ENCODE measurements at regions not wholly inside any gene's neighbourhood (a gene's known extent, or its start where the extent isn't known, plus 50 kb on each side); places are given as distances from the start of the nearest gene placed in this dataset.

- no peak for DNase-seq (ENCODE audit: insufficient read length, low spot score)
- TF ChIP-seq POU2F2 (IDR thresholded peaks at IDR 0.05; ENCODE audit: low read depth, low read length) (no peak), POLR2A (IDR thresholded peaks at IDR 0.05; ENCODE audit: low read depth, low read length) (no peak), SPI1 (IDR thresholded peaks at IDR 0.05; ENCODE audit: low read depth, low read length) (no peak), TAF1 (IDR thresholded peaks at IDR 0.05; ENCODE audit: low read depth, low read length) (no peak), POLR2AphosphoS5 (IDR thresholded peaks at IDR 0.05; ENCODE audit: low read depth, low read length) (no peak), PAX5 (IDR thresholded peaks at IDR 0.05; ENCODE audit: insufficient read depth, low read length, severe bottlenecking) (no peak)
- FAIRE-seq = no peak
Observed at GRCh38 chr18:22783245-22783644, 149.9 kb upstream of the RBBP8 start.

GRCh38 chr18:22783662-22784076 lies 149.5 kb upstream of the RBBP8 start:
- FAIRE-seq (no peak), DNase-seq (ENCODE audit: insufficient read length, low spot score) (no peak)
- TF ChIP-seq POLR2AphosphoS5 (IDR thresholded peaks at IDR 0.05; ENCODE audit: low read depth, low read length) (no peak), POLR2A (IDR thresholded peaks at IDR 0.05; ENCODE audit: low read depth, low read length) (no peak), PAX5 (IDR thresholded peaks at IDR 0.05; ENCODE audit: insufficient read depth, low read length, severe bottlenecking) (no peak), SPI1 (IDR thresholded peaks at IDR 0.05; ENCODE audit: low read depth, low read length) (no peak), POU2F2 (IDR thresholded peaks at IDR 0.05; ENCODE audit: low read depth, low read length) (no peak), TAF1 (IDR thresholded peaks at IDR 0.05; ENCODE audit: low read depth, low read length) (no peak)

- TF ChIP-seq SPI1 (IDR thresholded peaks at IDR 0.05; ENCODE audit: low read depth, low read length) (no peak), POLR2A (IDR thresholded peaks at IDR 0.05; ENCODE audit: low read depth, low read length) (no peak), POLR2AphosphoS5 (IDR thresholded peaks at IDR 0.05; ENCODE audit: low read depth, low read length) (no peak), POU2F2 (IDR thresholded peaks at IDR 0.05; ENCODE audit: low read depth, low read length) (no peak), PAX5 (IDR thresholded peaks at IDR 0.05; ENCODE audit: insufficient read depth, low read length, severe bottlenecking) (no peak), TAF1 (IDR thresholded peaks at IDR 0.05; ENCODE audit: low read depth, low read length) (no peak)
- DNase-seq (ENCODE audit: insufficient read length, low spot score) = no peak
- FAIRE-seq = no peak
Observed at GRCh38 chr18:22789052-22789451, 144.1 kb upstream of the RBBP8 start.

- DNase-seq (ENCODE audit: insufficient read length, low spot score) = no peak
- no peak for FAIRE-seq
- TF ChIP-seq POU2F2 (IDR thresholded peaks at IDR 0.05; ENCODE audit: low read depth, low read length) (no peak), POLR2A (IDR thresholded peaks at IDR 0.05; ENCODE audit: low read depth, low read length) (no peak), SPI1 (IDR thresholded peaks at IDR 0.05; ENCODE audit: low read depth, low read length) (no peak), PAX5 (IDR thresholded peaks at IDR 0.05; ENCODE audit: insufficient read depth, low read length, severe bottlenecking) (no peak), TAF1 (IDR thresholded peaks at IDR 0.05; ENCODE audit: low read depth, low read length) (no peak)
Observed at GRCh38 chr18:22789600-22789999, 143.5 kb upstream of the RBBP8 start.

- no peak for FAIRE-seq
- no peak for DNase-seq (ENCODE audit: insufficient read length, low spot score)
- TF ChIP-seq SPI1 (IDR thresholded peaks at IDR 0.05; ENCODE audit: low read depth, low read length) (peak; percentile 80), PAX5 (IDR thresholded peaks at IDR 0.05; ENCODE audit: insufficient read depth, low read length, severe bottlenecking) (no peak), POLR2AphosphoS5 (IDR thresholded peaks at IDR 0.05; ENCODE audit: low read depth, low read length) (no peak), POU2F2 (IDR thresholded peaks at IDR 0.05; ENCODE audit: low read depth, low read length) (no peak), POLR2A (IDR thresholded peaks at IDR 0.05; ENCODE audit: low read depth, low read length) (no peak), TAF1 (IDR thresholded peaks at IDR 0.05; ENCODE audit: low read depth, low read length) (no peak)
Observed at GRCh38 chr18:22790545-22791309, 142.4 kb upstream of the RBBP8 start.

GRCh38 chr18:22791310-22791610 lies 141.9 kb upstream of the RBBP8 start:
- FAIRE-seq = no peak
- no peak for DNase-seq (ENCODE audit: insufficient read length, low spot score)
- TF ChIP-seq PAX5 (IDR thresholded peaks at IDR 0.05; ENCODE audit: insufficient read depth, low read length, severe bottlenecking) (no peak), TAF1 (IDR thresholded peaks at IDR 0.05; ENCODE audit: low read depth, low read length) (no peak), POU2F2 (IDR thresholded peaks at IDR 0.05; ENCODE audit: low read depth, low read length) (no peak), SPI1 (IDR thresholded peaks at IDR 0.05; ENCODE audit: low read depth, low read length) (no peak), POLR2AphosphoS5 (IDR thresholded peaks at IDR 0.05; ENCODE audit: low read depth, low read length) (no peak), POLR2A (IDR thresholded peaks at IDR 0.05; ENCODE audit: low read depth, low read length) (no peak)

GRCh38 chr18:22796113-22796512 lies 137.0 kb upstream of the RBBP8 start:
- TF ChIP-seq PAX5 (IDR thresholded peaks at IDR 0.05; ENCODE audit: insufficient read depth, low read length, severe bottlenecking) (no peak), POLR2AphosphoS5 (IDR thresholded peaks at IDR 0.05; ENCODE audit: low read depth, low read length) (no peak), POLR2A (IDR thresholded peaks at IDR 0.05; ENCODE audit: low read depth, low read length) (no peak), SPI1 (IDR thresholded peaks at IDR 0.05; ENCODE audit: low read depth, low read length) (no peak), TAF1 (IDR thresholded peaks at IDR 0.05; ENCODE audit: low read depth, low read length) (no peak), POU2F2 (IDR thresholded peaks at IDR 0.05; ENCODE audit: low read depth, low read length) (no peak)
- no peak for FAIRE-seq
- no peak for DNase-seq (ENCODE audit: insufficient read length, low spot score)

- DNase-seq (ENCODE audit: insufficient read length, low spot score) (no peak), FAIRE-seq (no peak)
- no peak for TF ChIP-seq TAF1 (IDR thresholded peaks at IDR 0.05; ENCODE audit: low read depth, low read length)
- no peak for TF ChIP-seq POLR2AphosphoS5 (IDR thresholded peaks at IDR 0.05; ENCODE audit: low read depth, low read length)
- no peak for TF ChIP-seq PAX5 (IDR thresholded peaks at IDR 0.05; ENCODE audit: insufficient read depth, low read length, severe bottlenecking)
- no peak for TF ChIP-seq POU2F2 (IDR thresholded peaks at IDR 0.05; ENCODE audit: low read depth, low read length)
- no peak for TF ChIP-seq POLR2A (IDR thresholded peaks at IDR 0.05; ENCODE audit: low read depth, low read length)
- no peak for TF ChIP-seq SPI1 (IDR thresholded peaks at IDR 0.05; ENCODE audit: low read depth, low read length)
Observed at GRCh38 chr18:22800551-22800951, 132.6 kb upstream of the RBBP8 start.

GRCh38 chr18:22813648-22814328 lies 119.3 kb upstream of the RBBP8 start:
- no peak for TF ChIP-seq POLR2AphosphoS5 (IDR thresholded peaks at IDR 0.05; ENCODE audit: low read depth, low read length)
- no peak for TF ChIP-seq SPI1 (IDR thresholded peaks at IDR 0.05; ENCODE audit: low read depth, low read length)
- no peak for TF ChIP-seq POLR2A (IDR thresholded peaks at IDR 0.05; ENCODE audit: low read depth, low read length)
- TF ChIP-seq TAF1 (IDR thresholded peaks at IDR 0.05; ENCODE audit: low read depth, low read length) = no peak
- TF ChIP-seq PAX5 (IDR thresholded peaks at IDR 0.05; ENCODE audit: insufficient read depth, low read length, severe bottlenecking) = no peak
- TF ChIP-seq POU2F2 (IDR thresholded peaks at IDR 0.05; ENCODE audit: low read depth, low read length) = no peak
- DNase-seq (ENCODE audit: insufficient read length, low spot score) = no peak

More at GRCh38 chr18:22813648-22814328, 119.3 kb upstream of the RBBP8 start:
- peak; percentile 76 for FAIRE-seq
